ENCODE measurements at regions not wholly inside any gene's neighbourhood (a gene's known extent, or its start where the extent isn't known, plus 50 kb on each side); places are given as distances from the start of the nearest gene placed in this dataset.

GRCh38 chr6:9646342-9647070 lies 768.4 kb downstream of the TFAP2A start:
- no peak overlapping the region for H3K4me3 Mint-ChIP-seq
- no peaks in the 10 kb centered on the region for H3K4me1 Mint-ChIP-seq
- H3K9me3 Mint-ChIP-seq, result peaks cover 2% of the 10 kb centered on the region
- ATAC-seq (ENCODE audit: low read depth), result no peak
- no peak for DNase-seq (ENCODE audit: low spot score in 2 of 2)
- H3K36me3 Mint-ChIP-seq, result no peaks in the 10 kb centered on the region
- no peaks in the 10 kb centered on the region for H3K27me3 Mint-ChIP-seq
- H3K27ac Mint-ChIP-seq, result no peak overlapping the region

GRCh38 chr6:9638861-9639260 lies 776.0 kb downstream of the TFAP2A start:
- Mint-ChIP-seq H3K27ac (no peak overlapping the region), H3K27me3 (no peaks in the 10 kb centered on the region), H3K9me3 (peaks cover 2% of the 10 kb centered on the region), H3K4me3 (no peak overlapping the region), H3K4me1 (no peaks in the 10 kb centered on the region), H3K36me3 (no peaks in the 10 kb centered on the region)
- DNase-seq (ENCODE audit: low spot score in 2 of 2), result no peak
- ATAC-seq (ENCODE audit: low read depth), result no peak

GRCh38 chr6:9634776-9635175 lies 780.1 kb downstream of the TFAP2A start:
- Mint-ChIP-seq H3K4me3 (no peak overlapping the region), H3K27me3 (no peaks in the 10 kb centered on the region), H3K4me1 (no peaks in the 10 kb centered on the region), H3K27ac (no peak overlapping the region), H3K9me3 (peaks cover 9% of the 10 kb centered on the region), H3K36me3 (no peaks in the 10 kb centered on the region)
- DNase-seq (ENCODE audit: low spot score in 2 of 2) (no peak), ATAC-seq (ENCODE audit: low read depth) (no peak)

- Mint-ChIP-seq H3K27me3 (no peaks in the 10 kb centered on the region), H3K4me3 (no peak overlapping the region), H3K4me1 (no peaks in the 10 kb centered on the region), H3K9me3 (peaks cover 8% of the 10 kb centered on the region), H3K27ac (no peak overlapping the region), H3K36me3 (no peaks in the 10 kb centered on the region)
- ATAC-seq (ENCODE audit: low read depth) (no peak), DNase-seq (ENCODE audit: low spot score in 2 of 2) (no peak)
Measured at GRCh38 chr6:9632026-9632425, 782.8 kb downstream of the TFAP2A start.

- no peak for ATAC-seq (ENCODE audit: low read depth)
- Mint-ChIP-seq H3K4me1 (no peaks in the 10 kb centered on the region), H3K36me3 (no peaks in the 10 kb centered on the region), H3K4me3 (no peak overlapping the region), H3K27ac (no peak overlapping the region), H3K9me3 (peaks cover 9% of the 10 kb centered on the region), H3K27me3 (no peaks in the 10 kb centered on the region)
- DNase-seq (ENCODE audit: low spot score in 2 of 2), result no peak
Measured at GRCh38 chr6:9628819-9629218, 786.1 kb downstream of the TFAP2A start.

GRCh38 chr6:9627916-9628315 lies 787.0 kb downstream of the TFAP2A start:
- H3K9me3 Mint-ChIP-seq, result peaks cover 11% of the 10 kb centered on the region
- H3K27ac Mint-ChIP-seq, result no peak overlapping the region
- no peak overlapping the region for H3K4me3 Mint-ChIP-seq
- H3K27me3 Mint-ChIP-seq, result no peaks in the 10 kb centered on the region
- ATAC-seq (ENCODE audit: low read depth), result no peak
- no peak for DNase-seq (ENCODE audit: low spot score in 2 of 2)
- H3K36me3 Mint-ChIP-seq, result no peaks in the 10 kb centered on the region
- no peaks in the 10 kb centered on the region for H3K4me1 Mint-ChIP-seq

GRCh38 chr6:9623985-9624384 lies 790.9 kb downstream of the TFAP2A start:
- H3K4me1 Mint-ChIP-seq, result no peaks in the 10 kb centered on the region
- ATAC-seq (ENCODE audit: low read depth) (no peak), DNase-seq (ENCODE audit: low spot score in 2 of 2) (no peak)
- H3K9me3 Mint-ChIP-seq, result peaks cover 3% of the 10 kb centered on the region
- H3K27ac Mint-ChIP-seq, result no peak overlapping the region
- no peaks in the 10 kb centered on the region for H3K27me3 Mint-ChIP-seq
- H3K4me3 Mint-ChIP-seq, result no peak overlapping the region
- H3K36me3 Mint-ChIP-seq, result no peaks in the 10 kb centered on the region

- H3K9me3 Mint-ChIP-seq, result peaks cover 3% of the 10 kb centered on the region
- no peak overlapping the region for H3K27ac Mint-ChIP-seq
- ATAC-seq (ENCODE audit: low read depth) (no peak), DNase-seq (ENCODE audit: low spot score in 2 of 2) (no peak)
- no peak overlapping the region for H3K4me3 Mint-ChIP-seq
- H3K4me1 Mint-ChIP-seq, result no peaks in the 10 kb centered on the region
- H3K36me3 Mint-ChIP-seq, result no peaks in the 10 kb centered on the region
- H3K27me3 Mint-ChIP-seq, result no peaks in the 10 kb centered on the region
Measured at GRCh38 chr6:9623228-9623832, 791.5 kb downstream of the TFAP2A start.

GRCh38 chr6:9621276-9621675 lies 793.6 kb downstream of the TFAP2A start:
- no peaks in the 10 kb centered on the region for H3K27me3 Mint-ChIP-seq
- no peak overlapping the region for H3K27ac Mint-ChIP-seq
- H3K4me3 Mint-ChIP-seq, result no peak overlapping the region
- no peaks in the 10 kb centered on the region for H3K4me1 Mint-ChIP-seq
- H3K36me3 Mint-ChIP-seq, result no peaks in the 10 kb centered on the region
- DNase-seq (ENCODE audit: low spot score in 2 of 2), result no peak
- no peak for ATAC-seq (ENCODE audit: low read depth)
- H3K9me3 Mint-ChIP-seq, result peaks cover 3% of the 10 kb centered on the region

GRCh38 chr6:9620687-9621086 lies 794.2 kb downstream of the TFAP2A start:
- Mint-ChIP-seq H3K9me3 (peaks cover 5% of the 10 kb centered on the region), H3K4me3 (no peak overlapping the region), H3K36me3 (no peaks in the 10 kb centered on the region), H3K4me1 (no peaks in the 10 kb centered on the region), H3K27me3 (no peaks in the 10 kb centered on the region), H3K27ac (no peak overlapping the region)
- DNase-seq (ENCODE audit: low spot score in 2 of 2) (no peak), ATAC-seq (ENCODE audit: low read depth) (no peak)

GRCh38 chr6:9620263-9620662 lies 794.6 kb downstream of the TFAP2A start:
- no peaks in the 10 kb centered on the region for H3K36me3 Mint-ChIP-seq
- no peaks in the 10 kb centered on the region for H3K4me1 Mint-ChIP-seq
- ATAC-seq (ENCODE audit: low read depth) (no peak), DNase-seq (ENCODE audit: low spot score in 2 of 2) (no peak)
- no peak overlapping the region for H3K27ac Mint-ChIP-seq
- H3K4me3 Mint-ChIP-seq, result no peak overlapping the region
- peaks cover 5% of the 10 kb centered on the region for H3K9me3 Mint-ChIP-seq
- no peaks in the 10 kb centered on the region for H3K27me3 Mint-ChIP-seq

- ATAC-seq (ENCODE audit: low read depth) (no peak), DNase-seq (ENCODE audit: low spot score in 2 of 2) (no peak)
- no peaks in the 10 kb centered on the region for H3K4me1 Mint-ChIP-seq
- peaks cover 2% of the 10 kb centered on the region for H3K9me3 Mint-ChIP-seq
- H3K36me3 Mint-ChIP-seq, result no peaks in the 10 kb centered on the region
- no peak overlapping the region for H3K4me3 Mint-ChIP-seq
- no peak overlapping the region for H3K27ac Mint-ChIP-seq
- no peaks in the 10 kb centered on the region for H3K27me3 Mint-ChIP-seq
Measured at GRCh38 chr6:9614778-9615177, 800.1 kb downstream of the TFAP2A start.

- ATAC-seq (ENCODE audit: low read depth) (no peak), DNase-seq (ENCODE audit: low spot score in 2 of 2) (no peak)
- no peaks in the 10 kb centered on the region for H3K27me3 Mint-ChIP-seq
- H3K36me3 Mint-ChIP-seq, result no peaks in the 10 kb centered on the region
- H3K27ac Mint-ChIP-seq, result no peak overlapping the region
- H3K4me1 Mint-ChIP-seq, result no peaks in the 10 kb centered on the region
- peaks cover 2% of the 10 kb centered on the region for H3K9me3 Mint-ChIP-seq
- H3K4me3 Mint-ChIP-seq, result no peak overlapping the region
Measured at GRCh38 chr6:9612489-9612888, 802.4 kb downstream of the TFAP2A start.

GRCh38 chr6:9610620-9611415 lies 804.1 kb downstream of the TFAP2A start:
- Mint-ChIP-seq H3K36me3 (no peaks in the 10 kb centered on the region), H3K27ac (no peak overlapping the region), H3K4me3 (no peak overlapping the region), H3K9me3 (peaks cover 3% of the 10 kb centered on the region), H3K27me3 (no peaks in the 10 kb centered on the region), H3K4me1 (no peaks in the 10 kb centered on the region)
- ATAC-seq (ENCODE audit: low read depth) (no peak), DNase-seq (ENCODE audit: low spot score in 2 of 2) (no peak)

Data from memory B cell (primary cell).